ENCODE measurements at regions not wholly inside any gene's neighbourhood (a gene's known extent, or its start where the extent isn't known, plus 50 kb on each side); places are given as distances from the start of the nearest gene placed in this dataset.

- Histone ChIP-seq H4K20me1 (ENCODE audit: insufficient read depth, low read length, poor library complexity, severe bottlenecking) (no peaks in the 10 kb centered on the region), H2AFZ (ENCODE audit: low read length) (no peak overlapping the region)
Observed at GRCh38 chr9:27768781-27769180, 195.5 kb upstream of the C9orf72 start.

GRCh38 chr9:27770541-27770940, 197.3 kb upstream of the C9orf72 start:
- Histone ChIP-seq H3K4me1 (ENCODE audit: insufficient read depth, low read length, poor library complexity, severe bottlenecking) (no peaks in the 10 kb centered on the region), H3K9me3 (ENCODE audit: insufficient read depth, low read depth, low read length) (no peaks in the 10 kb centered on the region), H3K27me3 (ENCODE audit: insufficient read depth, low read length, poor library complexity, severe bottlenecking) (no peaks in the 10 kb centered on the region), H3K79me2 (ENCODE audit: insufficient read depth, low read length) (no peaks in the 10 kb centered on the region), H2AFZ (ENCODE audit: low read length) (no peak overlapping the region), H3F3A (ENCODE audit: low read depth) (no peaks in the 10 kb centered on the region), H3K36me3 (ENCODE audit: insufficient read depth, low read length) (no peaks in the 10 kb centered on the region), H3K9ac (ENCODE audit: low read depth, low read length, poor library complexity, severe bottlenecking) (no peak overlapping the region), H4K20me1 (ENCODE audit: insufficient read depth, low read length, poor library complexity, severe bottlenecking) (no peaks in the 10 kb centered on the region), H3K4me2 (ENCODE audit: low read depth, low read length, poor library complexity, severe bottlenecking) (no peak overlapping the region), H3K4me3 (ENCODE audit: low read length, poor library complexity, severe bottlenecking) (no peak overlapping the region), H3K9me2 (replicated peaks; ENCODE audit: low read depth, low read length) (no peaks in the 10 kb centered on the region)
- TF ChIP-seq EZH2phosphoT487 (IDR thresholded peaks at IDR 0.05; ENCODE audit: borderline replicate concordance): no peak
- TF ChIP-seq, protein P1, sequence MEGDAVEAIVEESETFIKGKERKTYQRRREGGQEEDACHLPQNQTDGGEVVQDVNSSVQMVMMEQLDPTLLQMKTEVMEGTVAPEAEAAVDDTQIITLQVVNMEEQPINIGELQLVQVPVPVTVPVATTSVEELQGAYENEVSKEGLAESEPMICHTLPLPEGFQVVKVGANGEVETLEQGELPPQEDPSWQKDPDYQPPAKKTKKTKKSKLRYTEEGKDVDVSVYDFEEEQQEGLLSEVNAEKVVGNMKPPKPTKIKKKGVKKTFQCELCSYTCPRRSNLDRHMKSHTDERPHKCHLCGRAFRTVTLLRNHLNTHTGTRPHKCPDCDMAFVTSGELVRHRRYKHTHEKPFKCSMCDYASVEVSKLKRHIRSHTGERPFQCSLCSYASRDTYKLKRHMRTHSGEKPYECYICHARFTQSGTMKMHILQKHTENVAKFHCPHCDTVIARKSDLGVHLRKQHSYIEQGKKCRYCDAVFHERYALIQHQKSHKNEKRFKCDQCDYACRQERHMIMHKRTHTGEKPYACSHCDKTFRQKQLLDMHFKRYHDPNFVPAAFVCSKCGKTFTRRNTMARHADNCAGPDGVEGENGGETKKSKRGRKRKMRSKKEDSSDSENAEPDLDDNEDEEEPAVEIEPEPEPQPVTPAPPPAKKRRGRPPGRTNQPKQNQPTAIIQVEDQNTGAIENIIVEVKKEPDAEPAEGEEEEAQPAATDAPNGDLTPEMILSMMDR (conservative IDR thresholded peaks at IDR 0.05; ENCODE audit: low read length): no peak

More at GRCh38 chr9:27768781-27769180, 195.5 kb upstream of the C9orf72 start:
- Histone ChIP-seq H3K4me1 (ENCODE audit: insufficient read depth, low read length, poor library complexity, severe bottlenecking) (no peaks in the 10 kb centered on the region), H3K36me3 (ENCODE audit: insufficient read depth, low read length) (no peaks in the 10 kb centered on the region), H3K27me3 (ENCODE audit: insufficient read depth, low read length, poor library complexity, severe bottlenecking) (no peaks in the 10 kb centered on the region), H3K9me3 (ENCODE audit: insufficient read depth, low read depth, low read length) (no peaks in the 10 kb centered on the region), H3F3A (ENCODE audit: low read depth) (no peaks in the 10 kb centered on the region), H3K4me2 (ENCODE audit: low read depth, low read length, poor library complexity, severe bottlenecking) (no peak overlapping the region), H3K79me2 (ENCODE audit: insufficient read depth, low read length) (no peaks in the 10 kb centered on the region), H3K4me3 (ENCODE audit: low read length, poor library complexity, severe bottlenecking) (no peak overlapping the region), H3K9ac (ENCODE audit: low read depth, low read length, poor library complexity, severe bottlenecking) (no peak overlapping the region), H3K9me2 (replicated peaks; ENCODE audit: low read depth, low read length) (no peaks in the 10 kb centered on the region)
- TF ChIP-seq EZH2phosphoT487 (IDR thresholded peaks at IDR 0.05; ENCODE audit: borderline replicate concordance): no peak
- TF ChIP-seq, protein P1 (conservative IDR thresholded peaks at IDR 0.05; ENCODE audit: low read length): no peak

DNA sequence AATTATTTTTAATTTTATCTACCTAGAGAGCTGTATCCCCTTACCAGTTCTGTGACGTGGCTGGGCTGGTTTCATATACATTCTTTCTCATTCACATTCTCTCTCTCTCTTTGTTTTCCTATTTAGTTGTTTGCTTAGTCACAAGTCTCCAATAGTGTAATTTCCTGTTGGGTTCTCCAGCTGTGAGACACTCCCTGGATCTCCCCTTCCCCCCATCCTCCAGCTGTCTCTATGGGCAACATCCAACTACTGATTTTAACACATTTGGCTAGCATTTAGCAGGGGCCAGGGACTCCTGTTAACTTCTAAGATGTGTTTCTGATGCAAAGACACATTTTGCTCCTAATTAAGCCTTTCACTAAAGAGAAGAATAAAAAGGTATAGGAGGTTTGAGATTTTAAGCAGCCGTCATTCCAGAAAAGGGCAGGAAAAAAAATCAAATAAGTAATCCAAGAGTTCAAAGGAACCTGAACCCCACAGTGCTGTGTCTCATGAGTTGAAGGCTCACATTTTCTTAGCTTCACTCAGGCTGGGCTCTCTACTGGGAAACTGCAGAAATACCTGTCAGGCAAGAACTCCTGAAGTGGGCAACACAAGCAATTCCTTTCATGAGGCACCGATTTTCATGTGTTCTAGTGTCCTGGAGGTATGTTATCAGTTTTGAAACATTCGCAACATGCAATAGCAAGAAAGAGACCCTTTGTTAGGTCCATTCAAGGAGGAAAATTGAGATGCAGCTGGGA, 198.7 kb upstream of the C9orf72 start:
- H3K9me2 ChIP-seq (replicated peaks; ENCODE audit: low read depth, low read length): no peaks in the 10 kb centered on the region
- no peaks in the 10 kb centered on the region for H3K79me2 ChIP-seq (ENCODE audit: insufficient read depth, low read length)
- no peak overlapping the region for H3K9ac ChIP-seq (ENCODE audit: low read depth, low read length, poor library complexity, severe bottlenecking)
- no peaks in the 10 kb centered on the region for H3F3A ChIP-seq (ENCODE audit: low read depth)
- no peaks in the 10 kb centered on the region for H3K27me3 ChIP-seq (ENCODE audit: insufficient read depth, low read length, poor library complexity, severe bottlenecking)
- H4K20me1 ChIP-seq (ENCODE audit: insufficient read depth, low read length, poor library complexity, severe bottlenecking): no peaks in the 10 kb centered on the region
- TF ChIP-seq, protein P1 (conservative IDR thresholded peaks at IDR 0.05; ENCODE audit: low read length): no peak
- no peak for TF ChIP-seq EZH2phosphoT487 (IDR thresholded peaks at IDR 0.05; ENCODE audit: borderline replicate concordance)
- no peaks in the 10 kb centered on the region for H3K4me1 ChIP-seq (ENCODE audit: insufficient read depth, low read length, poor library complexity, severe bottlenecking)
- H3K36me3 ChIP-seq (ENCODE audit: insufficient read depth, low read length): no peaks in the 10 kb centered on the region
- no peak overlapping the region for H3K4me3 ChIP-seq (ENCODE audit: low read length, poor library complexity, severe bottlenecking)
- H3K4me2 ChIP-seq (ENCODE audit: low read depth, low read length, poor library complexity, severe bottlenecking): no peak overlapping the region
- no peaks in the 10 kb centered on the region for H3K9me3 ChIP-seq (ENCODE audit: insufficient read depth, low read depth, low read length)
- H2AFZ ChIP-seq (ENCODE audit: low read length): no peak overlapping the region

All from Loucy (cell line).